ENCODE measurements at regions not wholly inside any gene's neighbourhood (a gene's known extent, or its start where the extent isn't known, plus 50 kb on each side); places are given as distances from the start of the nearest gene placed in this dataset.
"Not testable (repeated sequence)": the region's sequence is repeated elsewhere in the genome, so short reads cannot be mapped to it uniquely, and the experiment has no call there.

GRCh38 chr1:168490306-168490705 lies 53.5 kb downstream of the XCL2 start:
- no peak for TF ChIP-seq JUND (IDR thresholded peaks at IDR 0.05; ENCODE audit: low read depth)
- in situ Hi-C loops (cut with HindIII; ENCODE audit: low pct_unique_long_range_greater_than_20kb, low sequenced_read_pairs) = no loop called here
- DNase-seq (ENCODE audit: low read depth in 1 of 2, low spot score in 1 of 2) = no peak

GRCh38 chr1:168488138-168488537 lies 55.7 kb downstream of the XCL2 start:
- TF ChIP-seq JUND (IDR thresholded peaks at IDR 0.05; ENCODE audit: low read depth) = no peak
- in situ Hi-C loops (cut with HindIII; ENCODE audit: low pct_unique_long_range_greater_than_20kb, low sequenced_read_pairs) = no loop called here
- no peak for DNase-seq (ENCODE audit: low read depth in 1 of 2, low spot score in 1 of 2)

- DNase-seq (ENCODE audit: low read depth in 1 of 2, low spot score in 1 of 2); in situ Hi-C loops (cut with HindIII; ENCODE audit: low pct_unique_long_range_greater_than_20kb, low sequenced_read_pairs): not testable (repeated sequence)
Measured at GRCh38 chr1:168486820-168487219, 57.0 kb downstream of the XCL2 start.

DNA sequence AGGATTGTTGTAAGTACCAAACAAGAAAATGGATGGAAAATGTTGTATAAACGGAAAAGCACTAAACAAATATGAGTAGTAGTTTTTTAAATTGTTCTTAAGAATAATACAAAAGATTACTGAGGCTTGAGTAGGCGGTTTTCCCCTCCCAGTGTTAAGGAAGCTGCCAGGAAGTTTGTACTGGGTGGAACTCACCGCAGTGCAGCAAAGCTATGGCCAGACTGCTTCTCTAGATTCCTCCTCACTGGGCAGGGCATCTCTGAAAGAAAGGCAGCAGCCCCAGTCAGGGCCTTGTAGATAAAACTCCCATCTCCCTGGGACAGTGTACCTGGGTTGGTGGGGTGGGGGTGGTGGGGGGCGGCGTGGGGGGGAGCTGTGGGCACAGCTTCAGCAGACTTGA lies 58.7 kb downstream of the XCL2 start:
- in situ Hi-C loops (cut with HindIII; ENCODE audit: low pct_unique_long_range_greater_than_20kb, low sequenced_read_pairs) = no loop called here
- TF ChIP-seq JUND (IDR thresholded peaks at IDR 0.05; ENCODE audit: low read depth) = no peak
- no peak for DNase-seq (ENCODE audit: low read depth in 1 of 2, low spot score in 1 of 2)

DNA sequence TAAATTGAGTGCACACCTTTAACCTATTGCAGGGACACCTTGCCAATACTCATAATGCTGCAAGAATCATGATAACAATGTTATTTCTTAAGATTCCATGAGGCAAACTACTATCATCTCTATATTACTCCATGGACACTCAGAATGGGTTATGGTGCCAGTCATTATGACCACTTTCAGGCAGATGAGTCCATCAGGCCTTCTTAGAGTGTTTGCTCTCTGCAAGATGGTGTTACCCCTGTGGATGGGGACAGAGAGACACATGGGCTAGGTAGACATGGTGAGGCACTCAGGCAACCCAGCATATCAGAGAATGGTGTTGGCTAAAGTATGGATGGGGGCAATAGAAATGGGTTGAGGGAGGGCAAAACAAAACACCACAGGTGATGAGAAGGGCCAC lies 59.7 kb downstream of the XCL2 start:
- DNase-seq (ENCODE audit: low read depth in 1 of 2, low spot score in 1 of 2) = no peak
- TF ChIP-seq JUND (IDR thresholded peaks at IDR 0.05; ENCODE audit: low read depth) = no peak
- in situ Hi-C loops (cut with HindIII; ENCODE audit: low pct_unique_long_range_greater_than_20kb, low sequenced_read_pairs) = no loop called here

- DNase-seq (ENCODE audit: low read depth in 1 of 2, low spot score in 1 of 2) = no peak
- in situ Hi-C loops (cut with HindIII; ENCODE audit: low pct_unique_long_range_greater_than_20kb, low sequenced_read_pairs) = no loop called here
- TF ChIP-seq JUND (IDR thresholded peaks at IDR 0.05; ENCODE audit: low read depth) = no peak
Measured at GRCh38 chr1:168483539-168483938, 60.3 kb downstream of the XCL2 start.

GRCh38 chr1:168482106-168482505 lies 61.7 kb downstream of the XCL2 start:
- in situ Hi-C loops (cut with HindIII; ENCODE audit: low pct_unique_long_range_greater_than_20kb, low sequenced_read_pairs) = no loop called here
- no peak for DNase-seq (ENCODE audit: low read depth in 1 of 2, low spot score in 1 of 2)
- no peak for TF ChIP-seq JUND (IDR thresholded peaks at IDR 0.05; ENCODE audit: low read depth)

GRCh38 chr1:168481586-168481985 lies 62.2 kb downstream of the XCL2 start:
- TF ChIP-seq JUND (IDR thresholded peaks at IDR 0.05; ENCODE audit: low read depth) = no peak
- no peak for DNase-seq (ENCODE audit: low read depth in 1 of 2, low spot score in 1 of 2)
- in situ Hi-C loops (cut with HindIII; ENCODE audit: low pct_unique_long_range_greater_than_20kb, low sequenced_read_pairs) = no loop called here

DNA sequence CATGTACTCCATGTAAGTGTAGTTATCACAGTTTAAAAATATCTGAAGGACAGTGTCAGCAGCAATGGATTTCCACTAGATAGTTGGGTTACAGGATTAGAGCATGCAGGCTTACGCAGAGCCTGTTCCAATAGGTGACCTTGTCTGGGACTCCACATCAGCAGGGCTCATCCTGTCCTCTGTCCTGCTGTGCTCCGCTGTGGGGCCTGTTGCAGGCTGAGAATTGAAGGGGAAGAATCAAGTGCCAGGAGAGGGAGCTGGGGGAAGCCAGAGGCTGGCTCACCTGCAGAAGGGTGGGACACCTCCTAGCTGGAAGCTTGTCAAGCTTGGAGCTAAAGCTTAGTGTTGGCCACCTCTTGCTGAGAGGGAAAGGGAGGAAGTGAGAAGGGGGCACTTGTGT lies 62.8 kb downstream of the XCL2 start:
- DNase-seq (ENCODE audit: low read depth in 1 of 2, low spot score in 1 of 2) = no peak
- in situ Hi-C loops (cut with HindIII; ENCODE audit: low pct_unique_long_range_greater_than_20kb, low sequenced_read_pairs) = no loop called here
- TF ChIP-seq JUND (IDR thresholded peaks at IDR 0.05; ENCODE audit: low read depth) = no peak

- in situ Hi-C loops (cut with HindIII; ENCODE audit: low pct_unique_long_range_greater_than_20kb, low sequenced_read_pairs) = no loop called here
- no peak for DNase-seq (ENCODE audit: low read depth in 1 of 2, low spot score in 1 of 2)
Measured at GRCh38 chr1:168477792-168478191, 66.0 kb downstream of the XCL2 start.

GRCh38 chr1:168476588-168477385 lies 67.0 kb downstream of the XCL2 start:
- no peak for TF ChIP-seq JUND (IDR thresholded peaks at IDR 0.05; ENCODE audit: low read depth)
- DNase-seq (ENCODE audit: low read depth in 1 of 2, low spot score in 1 of 2) = no peak
- in situ Hi-C loops (cut with HindIII; ENCODE audit: low pct_unique_long_range_greater_than_20kb, low sequenced_read_pairs) = no loop called here

More at GRCh38 chr1:168477792-168478191, 66.0 kb downstream of the XCL2 start:
- no peak for TF ChIP-seq JUND (IDR thresholded peaks at IDR 0.05; ENCODE audit: low read depth)

DNA sequence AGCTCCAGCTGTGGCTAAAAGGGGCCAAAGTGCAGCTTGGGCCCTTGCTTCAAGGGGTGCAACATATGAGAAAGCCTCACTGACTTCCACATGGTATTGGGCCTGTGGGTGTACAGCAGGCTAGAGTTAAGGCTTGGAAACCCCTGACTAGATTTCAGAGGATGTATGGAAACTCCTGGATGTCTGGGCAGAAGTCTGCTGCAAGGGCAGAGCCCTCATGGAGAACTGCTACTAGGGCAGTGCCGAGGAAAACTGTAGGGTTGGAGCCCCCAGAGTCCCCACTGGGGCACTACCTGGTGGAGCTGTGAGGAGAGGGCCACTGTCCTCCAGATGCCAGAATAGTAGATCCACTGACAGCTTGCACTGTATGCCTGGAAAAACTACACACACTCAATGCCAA lies 69.5 kb downstream of the XCL2 start:
- DNase-seq (ENCODE audit: low read depth in 1 of 2, low spot score in 1 of 2) = no peak
- no peak for TF ChIP-seq JUND (IDR thresholded peaks at IDR 0.05; ENCODE audit: low read depth)
- in situ Hi-C loops (cut with HindIII; ENCODE audit: low pct_unique_long_range_greater_than_20kb, low sequenced_read_pairs) = no loop called here

DNA sequence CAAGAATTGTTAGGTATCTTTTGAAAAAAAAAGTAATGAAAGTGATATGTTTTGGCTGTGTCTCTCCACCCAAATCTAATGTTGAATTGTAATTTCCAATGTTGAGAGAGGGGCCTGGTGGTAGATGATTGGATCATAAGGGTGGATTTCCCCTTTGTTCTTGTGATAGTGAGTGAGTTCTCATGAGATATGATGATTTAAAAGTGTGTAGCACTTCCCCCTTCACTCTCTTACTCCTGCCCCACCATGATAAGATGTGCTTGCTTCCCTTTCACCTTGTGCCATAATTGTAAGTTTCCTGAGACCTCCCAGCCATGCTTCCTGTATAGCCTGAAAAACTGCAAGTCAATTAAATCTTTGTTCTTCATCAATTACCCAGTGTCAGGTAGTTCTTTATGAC lies 70.7 kb downstream of the XCL2 start:
- TF ChIP-seq JUND (IDR thresholded peaks at IDR 0.05; ENCODE audit: low read depth) = no peak
- no peak for DNase-seq (ENCODE audit: low read depth in 1 of 2, low spot score in 1 of 2)
- in situ Hi-C loops (cut with HindIII; ENCODE audit: low pct_unique_long_range_greater_than_20kb, low sequenced_read_pairs) = no loop called here

DNA sequence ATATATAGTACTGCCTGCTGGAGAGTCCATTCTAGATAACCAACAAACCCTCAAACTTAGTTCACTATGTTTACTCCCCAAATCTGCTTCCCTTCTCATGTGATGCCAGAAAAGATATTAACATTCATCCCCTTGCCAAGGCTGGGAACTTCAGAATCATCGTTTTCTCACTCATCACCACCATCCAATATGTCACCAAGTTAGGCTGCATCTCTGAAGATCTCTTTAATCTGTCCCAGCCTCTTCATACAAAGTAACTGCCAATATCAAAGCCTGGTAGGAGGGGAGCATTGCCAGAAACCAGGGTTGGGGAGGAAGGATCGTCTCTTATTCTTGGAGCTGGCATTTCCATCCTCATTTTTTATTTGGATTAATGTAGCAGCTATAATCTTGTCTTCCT lies 71.6 kb downstream of the XCL2 start:
- TF ChIP-seq JUND (IDR thresholded peaks at IDR 0.05; ENCODE audit: low read depth) = no peak
- in situ Hi-C loops (cut with HindIII; ENCODE audit: low pct_unique_long_range_greater_than_20kb, low sequenced_read_pairs) = no loop called here
- DNase-seq (ENCODE audit: low read depth in 1 of 2, low spot score in 1 of 2) = no peak
